GM12872 (cell line): ENCODE measurements at regions not wholly inside any gene's neighbourhood (a gene's known extent, or its start where the extent isn't known, plus 50 kb on each side); places are given as distances from the start of the nearest gene placed in this dataset.

Experiments used
- CTCF ChIP-seq: IDR thresholded peaks from 3 replicates; pipeline ENCODE4 v1.5.1; 2011; ENCODE audit warnings: low read depth, mild to moderate bottlenecking, low read length, moderate library complexity; ENCODE audit not compliant: insufficient read depth

GRCh38 chr3:177597311-177598096 lies 400.2 kb upstream of the TBL1XR1 start:
- TF ChIP-seq CTCF: no peak

- no peak for TF ChIP-seq CTCF
Observed at GRCh38 chr3:177598097-177598833, 401.0 kb upstream of the TBL1XR1 start.

DNA sequence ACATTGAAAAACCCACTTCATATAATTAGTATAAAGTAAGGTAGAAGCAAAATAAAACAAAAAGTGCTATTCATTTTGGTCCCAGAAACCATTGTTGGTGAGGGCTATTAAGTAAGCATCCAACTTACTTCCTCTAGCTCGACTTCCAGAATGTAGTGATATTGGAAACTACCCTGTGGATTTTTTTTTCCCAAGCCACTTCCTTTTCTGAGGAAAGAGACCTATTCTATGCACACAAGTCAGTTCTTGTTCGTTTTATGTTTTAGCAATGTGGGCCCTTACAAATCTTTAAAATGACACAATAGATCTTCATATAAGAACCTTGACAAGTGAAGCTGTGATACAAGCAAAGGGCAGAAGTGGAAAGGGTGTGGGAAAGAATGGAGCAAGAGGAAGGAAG lies 402.0 kb upstream of the TBL1XR1 start:
- TF ChIP-seq CTCF: no peak

GRCh38 chr3:177599837-177600236 lies 402.6 kb upstream of the TBL1XR1 start:
- no peak for TF ChIP-seq CTCF

DNA sequence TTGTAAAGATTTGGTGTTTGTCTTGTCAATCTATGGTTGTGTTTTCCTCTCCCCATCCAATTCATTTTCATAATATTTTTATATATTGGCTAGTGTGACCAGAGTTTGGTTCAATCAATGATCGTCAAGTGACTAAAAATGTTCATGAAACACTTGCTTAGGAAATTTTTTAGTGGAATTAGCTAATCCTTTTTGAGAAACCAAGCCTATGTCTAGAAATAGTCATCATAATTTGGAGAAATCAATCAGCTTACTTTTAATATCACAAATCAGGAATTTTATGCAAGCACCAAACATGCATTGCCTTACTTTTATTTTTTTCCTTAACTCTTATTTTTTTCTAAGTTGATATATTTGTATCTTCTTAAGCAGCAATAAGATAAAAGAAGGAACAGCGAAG lies 403.1 kb upstream of the TBL1XR1 start:
- no peak for TF ChIP-seq CTCF

GRCh38 chr3:177601152-177601551 lies 403.9 kb upstream of the TBL1XR1 start:
- no peak for TF ChIP-seq CTCF

GRCh38 chr3:177602601-177603147 lies 405.4 kb upstream of the TBL1XR1 start:
- no peak for TF ChIP-seq CTCF
